ENCODE measurements at regions not wholly inside any gene's neighbourhood (a gene's known extent, or its start where the extent isn't known, plus 50 kb on each side); places are given as distances from the start of the nearest gene placed in this dataset.

DNA sequence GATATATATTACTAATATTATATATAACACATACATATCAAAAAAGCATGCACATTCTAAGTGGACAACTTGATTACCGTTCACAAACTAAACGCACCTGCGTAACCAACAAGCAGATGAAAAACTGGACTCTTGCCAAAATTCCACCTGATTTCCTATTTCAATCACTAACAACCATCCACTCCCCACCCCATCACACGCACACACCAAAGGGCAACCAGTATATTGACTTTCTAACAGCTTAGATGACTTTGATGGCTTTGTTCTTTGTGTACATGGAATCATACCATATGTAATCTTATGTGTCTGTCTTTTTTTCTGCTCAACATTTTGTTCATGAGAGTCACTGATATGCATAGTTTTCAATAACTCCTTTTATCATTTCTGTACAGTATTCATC is 496.8 kb upstream of the ARRDC4 start:
- Mint-ChIP-seq H3K4me3 (ENCODE audit: unreplicated experiment) (no peak overlapping the region), H3K9me3 (ENCODE audit: unreplicated experiment) (no peaks in the 10 kb centered on the region), H3K4me1 (ENCODE audit: low read depth, unreplicated experiment) (no peaks in the 10 kb centered on the region), H3K27ac (ENCODE audit: unreplicated experiment) (no peak overlapping the region), H3K36me3 (ENCODE audit: insufficient read depth, unreplicated experiment) (no peaks in the 10 kb centered on the region), H3K27me3 (ENCODE audit: insufficient read depth, unreplicated experiment) (peaks cover 2% of the 10 kb centered on the region)
- BruUV-seq (replicated peaks) = no TSS peak
- Histone ChIP-seq H3K27me3 (replicated peaks; ENCODE audit: control insufficient read depth, insufficient read depth, low read length) (no peaks in the 10 kb centered on the region), H3K9me3 (no peaks in the 10 kb centered on the region), H3K36me3 (ENCODE audit: control insufficient read depth, insufficient read depth, low read length) (no peaks in the 10 kb centered on the region), H3K4me1 (no peaks in the 10 kb centered on the region), H3K4me3 (ENCODE audit: low read depth, low read length) (no peak overlapping the region)
- DNase-seq = no peak
- ChIA-PET POLR2A (no interaction called here), CTCF (no interaction called here)
- TF ChIP-seq, protein P1, sequence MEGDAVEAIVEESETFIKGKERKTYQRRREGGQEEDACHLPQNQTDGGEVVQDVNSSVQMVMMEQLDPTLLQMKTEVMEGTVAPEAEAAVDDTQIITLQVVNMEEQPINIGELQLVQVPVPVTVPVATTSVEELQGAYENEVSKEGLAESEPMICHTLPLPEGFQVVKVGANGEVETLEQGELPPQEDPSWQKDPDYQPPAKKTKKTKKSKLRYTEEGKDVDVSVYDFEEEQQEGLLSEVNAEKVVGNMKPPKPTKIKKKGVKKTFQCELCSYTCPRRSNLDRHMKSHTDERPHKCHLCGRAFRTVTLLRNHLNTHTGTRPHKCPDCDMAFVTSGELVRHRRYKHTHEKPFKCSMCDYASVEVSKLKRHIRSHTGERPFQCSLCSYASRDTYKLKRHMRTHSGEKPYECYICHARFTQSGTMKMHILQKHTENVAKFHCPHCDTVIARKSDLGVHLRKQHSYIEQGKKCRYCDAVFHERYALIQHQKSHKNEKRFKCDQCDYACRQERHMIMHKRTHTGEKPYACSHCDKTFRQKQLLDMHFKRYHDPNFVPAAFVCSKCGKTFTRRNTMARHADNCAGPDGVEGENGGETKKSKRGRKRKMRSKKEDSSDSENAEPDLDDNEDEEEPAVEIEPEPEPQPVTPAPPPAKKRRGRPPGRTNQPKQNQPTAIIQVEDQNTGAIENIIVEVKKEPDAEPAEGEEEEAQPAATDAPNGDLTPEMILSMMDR (IDR thresholded peaks at IDR 0.05; ENCODE audit: insufficient read depth in 1 of 2, low read depth in 1 of 2, low read length in 1 of 2, severe bottlenecking in 1 of 2, unreplicated experiment in 1 of 2) = no peak
- intact Hi-C loops (cut with micrococcal nuclease; ENCODE audit: unreplicated experiment) = no loop called here

DNA sequence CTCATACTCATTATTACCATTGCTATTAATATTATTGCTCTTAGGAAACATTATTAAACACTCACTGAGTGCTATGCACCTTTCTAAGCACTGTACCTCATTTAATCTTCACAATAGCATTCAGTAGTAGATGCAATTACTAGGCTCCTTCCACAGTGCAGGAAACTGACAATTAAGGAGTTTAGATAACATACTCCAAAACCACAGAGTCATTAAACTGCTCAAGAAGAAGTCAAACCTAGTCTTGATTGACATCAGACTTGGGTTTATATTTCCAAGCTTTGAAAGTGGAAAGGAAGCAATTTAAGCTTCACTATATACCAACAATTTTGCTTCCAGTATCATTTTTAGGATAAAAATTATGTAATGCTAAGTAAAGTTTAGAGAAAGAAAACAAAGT is 490.1 kb upstream of the ARRDC4 start:
- Mint-ChIP-seq H3K27ac (ENCODE audit: unreplicated experiment) (no peak overlapping the region), H3K4me1 (ENCODE audit: low read depth, unreplicated experiment) (no peaks in the 10 kb centered on the region), H3K36me3 (ENCODE audit: insufficient read depth, unreplicated experiment) (no peaks in the 10 kb centered on the region), H3K9me3 (ENCODE audit: unreplicated experiment) (no peaks in the 10 kb centered on the region), H3K27me3 (ENCODE audit: insufficient read depth, unreplicated experiment) (no peaks in the 10 kb centered on the region), H3K4me3 (ENCODE audit: unreplicated experiment) (no peak overlapping the region)
- H3K4me3 ChIP-seq (ENCODE audit: low read depth, low read length) = no peak overlapping the region
- ChIA-PET POLR2A (no interaction called here), CTCF (no interaction called here)
- H3K9me3 ChIP-seq = no peaks in the 10 kb centered on the region; the same call in 1 of the 2 replicates
- TF ChIP-seq, protein P1 (IDR thresholded peaks at IDR 0.05; ENCODE audit: insufficient read depth in 1 of 2, low read depth in 1 of 2, low read length in 1 of 2, severe bottlenecking in 1 of 2, unreplicated experiment in 1 of 2) = no peak
- BruUV-seq (replicated peaks) = no TSS peak
- intact Hi-C loops (cut with micrococcal nuclease; ENCODE audit: unreplicated experiment) = no loop called here
- no peaks in the 10 kb centered on the region for H3K36me3 ChIP-seq (ENCODE audit: control insufficient read depth, insufficient read depth, low read length)
- no peaks in the 10 kb centered on the region for H3K27me3 ChIP-seq (replicated peaks; ENCODE audit: control insufficient read depth, insufficient read depth, low read length)
- no peak for DNase-seq
- no peaks in the 10 kb centered on the region for H3K4me1 ChIP-seq

DNA sequence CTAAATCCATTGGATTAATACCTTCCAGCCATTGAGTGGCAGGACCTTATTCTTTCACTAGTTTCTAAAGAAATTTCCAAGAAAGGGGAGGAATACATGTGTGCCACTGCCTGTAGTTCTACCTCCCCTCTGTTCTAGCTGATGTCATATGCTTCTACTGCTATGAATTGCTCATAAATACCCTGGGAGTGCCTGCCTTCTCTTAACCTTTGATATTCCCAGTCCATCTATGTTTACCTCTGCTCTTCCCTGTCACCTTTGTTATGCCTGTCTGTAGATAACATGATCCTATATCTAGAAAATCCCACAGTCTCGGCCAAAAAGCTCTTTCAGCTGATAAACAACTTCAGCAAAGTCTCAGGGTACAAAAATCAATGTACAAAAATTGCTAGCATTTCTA is 486.9 kb upstream of the ARRDC4 start:
- Histone ChIP-seq H3K4me3 (ENCODE audit: low read depth, low read length) (no peak overlapping the region), H3K4me1 (no peaks in the 10 kb centered on the region), H3K27me3 (replicated peaks; ENCODE audit: control insufficient read depth, insufficient read depth, low read length) (no peaks in the 10 kb centered on the region), H3K9me3 (no peaks in the 10 kb centered on the region; the same call in 1 of the 2 replicates), H3K36me3 (ENCODE audit: control insufficient read depth, insufficient read depth, low read length) (no peaks in the 10 kb centered on the region)
- TF ChIP-seq, protein P1 (IDR thresholded peaks at IDR 0.05; ENCODE audit: insufficient read depth in 1 of 2, low read depth in 1 of 2, low read length in 1 of 2, severe bottlenecking in 1 of 2, unreplicated experiment in 1 of 2) = no peak
- no peaks in the 10 kb centered on the region for H3K4me1 Mint-ChIP-seq (ENCODE audit: low read depth, unreplicated experiment)
- peaks cover 6% of the 10 kb centered on the region for H3K36me3 Mint-ChIP-seq (ENCODE audit: insufficient read depth, unreplicated experiment)
- BruUV-seq (replicated peaks) = no TSS peak
- DNase-seq = no peak
- H3K9me3 Mint-ChIP-seq (ENCODE audit: unreplicated experiment) = no peaks in the 10 kb centered on the region
- intact Hi-C loops (cut with micrococcal nuclease; ENCODE audit: unreplicated experiment) = no loop called here
- CTCF ChIA-PET = no interaction called here
- no peaks in the 10 kb centered on the region for H3K27me3 Mint-ChIP-seq (ENCODE audit: insufficient read depth, unreplicated experiment)
- H3K27ac Mint-ChIP-seq (ENCODE audit: unreplicated experiment) = no peak overlapping the region
- no peak overlapping the region for H3K4me3 Mint-ChIP-seq (ENCODE audit: unreplicated experiment)
- POLR2A ChIA-PET = no interaction called here
